HepG2 (cell line): ENCODE measurements at regions not wholly inside any gene's neighbourhood (a gene's known extent, or its start where the extent isn't known, plus 50 kb on each side); places are given as distances from the start of the nearest gene placed in this dataset.

Experiments
- EP300 ChIP-seq, 3 experiments: sonication (generic) in 1 of 3; formaldehyde crosslinking in 1 of 3; IDR thresholded peaks; 2 replicates each; pipeline versions ENCODE4 v1.5.1 to v1.6.1; 2011 to 2020; ENCODE audit warnings: low read depth in 2 of 3, low read length in 2 of 3, borderline replicate concordance in 1 of 3, improper control_type of control experiment in 1 of 3, mild to moderate bottlenecking in 1 of 3, missing genetic modification reagents in 1 of 3, moderate library complexity in 1 of 3
- IKZF4 ChIP-seq: sonication (generic); formaldehyde crosslinking; IDR thresholded peaks from 2 replicates; pipeline ENCODE4 v1.5.1; 2020; ENCODE audit warnings: borderline replicate concordance, mild to moderate bottlenecking, low read depth, missing genetic modification reagents; ENCODE audit errors: not compliant biosample characterization
- KAT8 ChIP-seq: IDR thresholded peaks from 2 replicates; pipeline ENCODE4 v1.6.1; 2016; ENCODE audit warnings: missing genetic modification reagents, missing compliant biosample characterization
- POLR2AphosphoS5 ChIP-seq: IDR thresholded peaks from 2 replicates; pipeline ENCODE4 v1.6.1; 2012; ENCODE audit warnings: low read depth, low read length
- TFE3 ChIP-seq: IDR thresholded peaks from 2 replicates; pipeline ENCODE4 v1.6.1; 2016
- ZNF546 ChIP-seq: sonication (generic); formaldehyde crosslinking; conservative IDR thresholded peaks from 2 replicates; pipeline ENCODE4 v1.8.1; 2023; ENCODE audit warnings: mild to moderate bottlenecking, missing genetic modification reagents
- TF ChIP-seq, protein P1 (sequence below): sonication (generic); formaldehyde crosslinking; IDR thresholded peaks from 2 replicates; pipeline ENCODE4 v1.8.0; 2022; ENCODE audit warnings: mild to moderate bottlenecking, missing genetic modification reagents

DNA sequence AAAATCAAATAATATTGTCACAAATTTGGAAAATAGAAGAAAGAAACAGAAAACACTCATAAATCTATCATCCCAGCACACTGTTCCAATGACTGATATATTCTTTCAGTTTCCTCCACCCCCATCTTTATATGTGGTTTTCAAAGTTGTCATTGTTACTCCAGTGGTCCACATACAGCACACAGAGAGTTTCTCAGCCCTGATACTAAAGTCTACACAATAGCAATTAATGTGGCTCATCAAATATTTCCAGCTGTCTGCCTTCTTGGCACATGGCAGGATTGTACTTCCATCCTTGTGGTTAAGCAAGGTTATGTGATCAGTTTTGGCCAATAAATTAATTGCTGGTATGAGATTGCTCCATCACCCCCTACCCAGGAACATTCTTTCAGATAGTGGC is 221.7 kb downstream of the PDCD6IP start:
- no peak for TF ChIP-seq TFE3 (CRISPR knock-in tag)
- TF ChIP-seq KAT8 (CRISPR knock-in tag) = no peak
- TF ChIP-seq IKZF4 (CRISPR knock-in tag) = no peak
- TF ChIP-seq ZNF546 (CRISPR knock-in tag) = no peak
- TF ChIP-seq POLR2AphosphoS5 = no peak
- no peak for TF ChIP-seq EP300 (IDR thresholded peaks at IDR 0.05; ENCODE audit: low read depth in 2 of 2, low read length in 2 of 2)
- no peak for TF ChIP-seq EP300 (CRISPR knock-in tag; IDR thresholded peaks at IDR 0.05; ENCODE audit: borderline replicate concordance)
- TF ChIP-seq, protein P1, sequence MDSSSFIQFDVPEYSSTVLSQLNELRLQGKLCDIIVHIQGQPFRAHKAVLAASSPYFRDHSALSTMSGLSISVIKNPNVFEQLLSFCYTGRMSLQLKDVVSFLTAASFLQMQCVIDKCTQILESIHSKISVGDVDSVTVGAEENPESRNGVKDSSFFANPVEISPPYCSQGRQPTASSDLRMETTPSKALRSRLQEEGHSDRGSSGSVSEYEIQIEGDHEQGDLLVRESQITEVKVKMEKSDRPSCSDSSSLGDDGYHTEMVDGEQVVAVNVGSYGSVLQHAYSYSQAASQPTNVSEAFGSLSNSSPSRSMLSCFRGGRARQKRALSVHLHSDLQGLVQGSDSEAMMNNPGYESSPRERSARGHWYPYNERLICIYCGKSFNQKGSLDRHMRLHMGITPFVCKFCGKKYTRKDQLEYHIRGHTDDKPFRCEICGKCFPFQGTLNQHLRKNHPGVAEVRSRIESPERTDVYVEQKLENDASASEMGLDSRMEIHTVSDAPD (CRISPR knock-in tag) = no peak
